BJ (cell line): ENCODE measurements at regions not wholly inside any gene's neighbourhood (a gene's known extent, or its start where the extent isn't known, plus 50 kb on each side); places are given as distances from the start of the nearest gene placed in this dataset.
A peak's percentile ranks its signal among the peaks of the same experiment; 100 is the strongest.

Source experiments
- CTCF ChIA-PET: fragments of 350-600 bp; formaldehyde crosslinking; extraction: SDS; loops from one replicate; lab custom pipeline; 2021; ENCODE audit warnings: antibody characterized with exemption, inconsistent platforms; lab: Yijun Ruan, JAX
- POLR2A ChIA-PET: fragments of 300-600 bp; sonication (Branson Sonifier 250); formaldehyde crosslinking; extraction: SDS; loops from one replicate; lab custom pipeline; 2021; ENCODE audit warnings: antibody characterized with exemption; lab: Charles Lee
- DNase-seq: peaks from one replicate; pipeline ENCODE4 v3.0.0-alpha.2; 2011; ENCODE audit warnings: low read depth
- H3K27me3 ChIP-seq: 2 replicates; pipeline ENCODE4 v1.6.0; 2011; ENCODE audit warnings: low read length; ENCODE audit not compliant: control insufficient read depth, insufficient read depth
- H3K36me3 ChIP-seq: 2 replicates; pipeline ENCODE4 v1.5.1; 2011; ENCODE audit warnings: low read length; ENCODE audit not compliant: control insufficient read depth, insufficient read depth
- H3K4me3 ChIP-seq: 2 replicates; pipeline ENCODE4 v1.5.1; 2011; ENCODE audit warnings: low read depth, mild to moderate bottlenecking, control low read depth, low read length
- TF ChIP-seq, protein P1 (sequence below): IDR thresholded peaks from 2 replicates; pipeline ENCODE4 v1.5.1; 2011; ENCODE audit warnings: low read depth, mild to moderate bottlenecking, control low read depth, inconsistent platforms, low read length, moderate library complexity; ENCODE audit not compliant: insufficient read depth

DNA sequence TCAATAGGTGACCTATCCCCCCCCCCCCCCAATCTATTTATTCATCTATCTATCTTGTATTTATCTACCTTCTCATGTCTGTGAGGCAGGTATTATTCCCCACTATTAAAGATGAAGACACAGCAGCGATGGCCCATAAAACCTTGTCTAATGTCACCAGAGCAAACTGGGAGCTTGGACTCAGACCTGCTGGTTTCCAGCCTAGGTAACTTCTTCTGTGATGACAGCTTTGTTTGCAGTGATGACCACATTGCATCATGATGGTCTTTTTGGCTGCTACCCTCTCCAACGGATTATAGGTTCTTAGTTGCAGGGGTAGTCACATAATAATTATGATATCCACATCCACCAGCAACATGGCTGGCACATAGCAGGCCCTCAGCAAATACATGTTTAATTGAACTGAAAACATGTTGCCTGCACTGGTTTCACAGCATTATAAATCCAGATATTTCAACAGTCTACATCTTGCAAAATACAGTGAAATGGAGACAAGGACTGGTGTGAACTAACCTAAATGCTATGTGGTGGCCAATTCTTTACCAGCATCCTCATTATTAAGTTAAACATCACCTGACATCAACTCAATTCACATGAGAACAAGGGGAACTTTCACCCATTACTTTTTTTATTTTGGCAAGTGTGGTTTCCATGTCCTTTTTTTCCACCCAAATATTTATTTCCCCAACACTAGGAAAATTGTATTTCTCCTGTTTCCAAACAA, 712.5 kb upstream of the NRSN1 start:
- H3K27me3 ChIP-seq: no peaks in the 10 kb centered on the region
- TF ChIP-seq, protein P1, sequence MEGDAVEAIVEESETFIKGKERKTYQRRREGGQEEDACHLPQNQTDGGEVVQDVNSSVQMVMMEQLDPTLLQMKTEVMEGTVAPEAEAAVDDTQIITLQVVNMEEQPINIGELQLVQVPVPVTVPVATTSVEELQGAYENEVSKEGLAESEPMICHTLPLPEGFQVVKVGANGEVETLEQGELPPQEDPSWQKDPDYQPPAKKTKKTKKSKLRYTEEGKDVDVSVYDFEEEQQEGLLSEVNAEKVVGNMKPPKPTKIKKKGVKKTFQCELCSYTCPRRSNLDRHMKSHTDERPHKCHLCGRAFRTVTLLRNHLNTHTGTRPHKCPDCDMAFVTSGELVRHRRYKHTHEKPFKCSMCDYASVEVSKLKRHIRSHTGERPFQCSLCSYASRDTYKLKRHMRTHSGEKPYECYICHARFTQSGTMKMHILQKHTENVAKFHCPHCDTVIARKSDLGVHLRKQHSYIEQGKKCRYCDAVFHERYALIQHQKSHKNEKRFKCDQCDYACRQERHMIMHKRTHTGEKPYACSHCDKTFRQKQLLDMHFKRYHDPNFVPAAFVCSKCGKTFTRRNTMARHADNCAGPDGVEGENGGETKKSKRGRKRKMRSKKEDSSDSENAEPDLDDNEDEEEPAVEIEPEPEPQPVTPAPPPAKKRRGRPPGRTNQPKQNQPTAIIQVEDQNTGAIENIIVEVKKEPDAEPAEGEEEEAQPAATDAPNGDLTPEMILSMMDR: no peak
- H3K4me3 ChIP-seq: no peak overlapping the region
- ChIA-PET CTCF (interaction anchor here (0.6 to 1.3 kb wide), 6 partner anchors 17 to 962 kb away, joined by 3 to 5 read pairs (median 3); no protein-coding TSS in a partner anchor), POLR2A (no interaction called here)
- peak; percentile 9 for DNase-seq
- H3K36me3 ChIP-seq: no peaks in the 10 kb centered on the region

DNA sequence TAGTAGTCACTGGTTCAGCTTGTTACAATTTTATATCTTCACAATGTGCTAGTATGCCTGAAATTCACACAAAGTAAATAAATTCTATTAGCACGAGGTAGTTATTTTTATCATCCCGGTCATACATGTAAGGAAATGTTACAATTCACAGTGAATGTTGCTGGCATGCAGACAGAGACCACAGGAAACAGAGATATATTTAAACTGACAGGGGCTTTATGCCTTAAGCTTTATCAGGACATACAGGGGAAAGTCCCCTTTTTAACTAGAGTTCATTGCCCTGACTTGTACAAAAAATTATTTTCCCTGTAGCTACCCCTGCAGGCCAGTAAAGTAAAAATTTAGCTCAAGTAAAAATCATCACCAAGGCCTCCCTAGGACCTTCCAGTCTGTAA, 712.0 kb upstream of the NRSN1 start:
- ChIA-PET CTCF (interaction anchor here (0.9 to 1.3 kb wide), 6 partner anchors 17 to 962 kb away, joined by 3 to 5 read pairs (median 3); no protein-coding TSS in a partner anchor), POLR2A (interaction anchor here (0.6 kb wide), 1 partner anchor 378 kb away, joined by 3 read pairs; no protein-coding TSS in a partner anchor)
- H3K27me3 ChIP-seq: no peaks in the 10 kb centered on the region
- H3K36me3 ChIP-seq: no peaks in the 10 kb centered on the region
- TF ChIP-seq, protein P1: peak; percentile 52
- DNase-seq: peak; percentile 54
- H3K4me3 ChIP-seq: no peak overlapping the region

DNA sequence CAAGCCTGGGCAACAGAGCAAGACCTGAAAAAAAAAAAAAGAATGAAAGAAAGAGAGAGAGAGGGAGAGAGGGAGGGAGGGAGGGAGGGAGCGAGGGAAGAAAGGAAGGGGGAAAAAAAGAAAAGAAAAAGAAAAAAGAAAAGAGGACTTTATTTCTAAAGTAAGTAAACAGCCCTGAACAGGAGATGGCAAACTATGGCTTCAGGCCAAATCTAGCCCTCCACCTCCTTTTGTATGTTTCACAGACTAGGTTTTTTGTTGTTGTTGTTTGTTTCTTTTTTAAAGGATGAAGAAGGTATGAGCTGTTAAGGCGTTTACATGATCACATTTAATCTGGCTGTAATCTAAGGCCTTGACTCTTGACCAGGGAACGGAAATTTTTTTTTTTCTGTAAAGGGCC, 711.1 kb upstream of the NRSN1 start:
- no peak for DNase-seq
- TF ChIP-seq, protein P1: no peak
- H3K4me3 ChIP-seq: no peak overlapping the region
- H3K36me3 ChIP-seq: no peaks in the 10 kb centered on the region
- CTCF ChIA-PET: interaction anchor here (0.6 to 1.3 kb wide), 6 partner anchors 10 to 973 kb away, joined by 3 read pairs; no protein-coding TSS in a partner anchor
- no peaks in the 10 kb centered on the region for H3K27me3 ChIP-seq
- POLR2A ChIA-PET: no interaction called here

DNA sequence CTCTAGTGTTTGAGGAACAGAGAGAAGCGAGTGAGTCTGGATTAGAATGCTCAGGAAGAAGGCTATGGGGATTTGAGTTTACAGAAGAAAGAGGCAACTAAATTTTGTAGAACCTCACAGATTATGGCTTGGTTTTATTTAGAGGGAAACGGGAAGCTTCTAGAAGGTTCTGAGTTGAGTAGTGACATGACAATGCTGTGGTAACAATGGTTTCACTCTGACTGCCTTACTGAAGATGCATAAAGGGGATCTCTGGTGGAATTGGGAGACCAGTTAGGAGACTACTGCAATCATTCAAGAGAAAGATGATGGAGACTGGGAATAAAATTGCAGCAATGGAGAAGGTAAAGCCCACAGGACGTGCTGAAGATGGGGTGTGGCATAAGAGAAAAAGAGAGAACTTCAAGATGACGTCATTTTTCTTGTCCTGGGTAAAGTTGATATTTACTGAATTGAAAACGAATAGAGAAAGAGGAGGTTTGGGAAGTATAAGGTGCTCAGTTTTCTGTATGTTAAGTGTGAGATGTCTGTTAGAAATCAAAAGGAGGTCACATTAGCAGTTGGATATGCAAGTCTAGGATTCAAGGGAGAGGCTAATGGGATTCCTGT, 710.1 kb upstream of the NRSN1 start:
- H3K27me3 ChIP-seq: no peaks in the 10 kb centered on the region
- TF ChIP-seq, protein P1: no peak
- POLR2A ChIA-PET: no interaction called here
- DNase-seq: no peak
- no peak overlapping the region for H3K4me3 ChIP-seq
- CTCF ChIA-PET: interaction anchor here (0.6 to 1.1 kb wide), 2 partner anchors 9 to 974 kb away, joined by 3 read pairs; no protein-coding TSS in a partner anchor
- H3K36me3 ChIP-seq: no peaks in the 10 kb centered on the region

DNA sequence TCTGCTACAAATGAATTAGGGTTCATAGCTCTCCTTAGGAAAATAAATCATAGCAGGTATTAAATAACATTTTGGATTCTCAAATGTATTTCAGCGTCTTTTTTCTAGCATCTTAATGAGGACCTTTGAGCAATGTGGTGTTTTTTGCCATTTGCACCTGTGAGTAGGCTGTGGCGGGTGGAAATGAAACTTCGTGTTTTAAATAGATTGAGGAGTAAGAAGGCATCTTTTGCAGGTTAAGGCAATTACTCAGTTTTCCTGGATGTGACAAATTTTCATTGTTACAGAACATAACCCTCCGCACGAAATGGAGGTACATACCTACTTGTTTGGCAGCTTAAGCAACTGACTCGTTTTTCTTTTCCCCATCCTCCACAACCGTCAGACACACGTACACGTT, 708.9 kb upstream of the NRSN1 start:
- H3K4me3 ChIP-seq: no peak overlapping the region
- CTCF ChIA-PET: no interaction called here
- POLR2A ChIA-PET: no interaction called here
- no peak for DNase-seq
- no peaks in the 10 kb centered on the region for H3K27me3 ChIP-seq
- TF ChIP-seq, protein P1: no peak
- no peaks in the 10 kb centered on the region for H3K36me3 ChIP-seq
